ENCODE measurements at regions not wholly inside any gene's neighbourhood (a gene's known extent, or its start where the extent isn't known, plus 50 kb on each side); places are given as distances from the start of the nearest gene placed in this dataset.

DNA sequence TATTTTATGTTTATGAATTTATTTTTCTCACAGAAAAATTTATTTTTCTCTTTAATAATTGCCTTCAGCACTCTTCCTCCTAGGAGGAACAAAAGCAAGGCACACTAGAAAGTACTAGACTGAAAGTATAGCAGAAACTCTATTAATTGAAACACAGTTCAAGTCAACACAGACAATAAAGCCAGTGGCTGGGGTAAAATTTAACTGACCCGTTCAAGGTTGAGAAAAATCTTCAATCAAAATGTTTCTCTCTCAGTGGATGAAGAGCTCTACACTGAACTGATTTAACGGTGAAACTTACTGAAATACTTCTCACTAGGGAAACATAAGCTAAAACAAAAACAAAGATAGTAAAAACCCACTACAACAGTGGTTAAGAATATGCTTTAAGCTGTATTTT is 230.1 kb upstream of the MIR17HG start:
- no peak for TF ChIP-seq EZH2 (IDR thresholded peaks at IDR 0.05; ENCODE audit: borderline replicate concordance)
- TF ChIP-seq, protein P1, sequence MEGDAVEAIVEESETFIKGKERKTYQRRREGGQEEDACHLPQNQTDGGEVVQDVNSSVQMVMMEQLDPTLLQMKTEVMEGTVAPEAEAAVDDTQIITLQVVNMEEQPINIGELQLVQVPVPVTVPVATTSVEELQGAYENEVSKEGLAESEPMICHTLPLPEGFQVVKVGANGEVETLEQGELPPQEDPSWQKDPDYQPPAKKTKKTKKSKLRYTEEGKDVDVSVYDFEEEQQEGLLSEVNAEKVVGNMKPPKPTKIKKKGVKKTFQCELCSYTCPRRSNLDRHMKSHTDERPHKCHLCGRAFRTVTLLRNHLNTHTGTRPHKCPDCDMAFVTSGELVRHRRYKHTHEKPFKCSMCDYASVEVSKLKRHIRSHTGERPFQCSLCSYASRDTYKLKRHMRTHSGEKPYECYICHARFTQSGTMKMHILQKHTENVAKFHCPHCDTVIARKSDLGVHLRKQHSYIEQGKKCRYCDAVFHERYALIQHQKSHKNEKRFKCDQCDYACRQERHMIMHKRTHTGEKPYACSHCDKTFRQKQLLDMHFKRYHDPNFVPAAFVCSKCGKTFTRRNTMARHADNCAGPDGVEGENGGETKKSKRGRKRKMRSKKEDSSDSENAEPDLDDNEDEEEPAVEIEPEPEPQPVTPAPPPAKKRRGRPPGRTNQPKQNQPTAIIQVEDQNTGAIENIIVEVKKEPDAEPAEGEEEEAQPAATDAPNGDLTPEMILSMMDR (IDR thresholded peaks at IDR 0.05; ENCODE audit: poor library complexity) = no peak
